ENCODE measurements at regions not wholly inside any gene's neighbourhood (a gene's known extent, or its start where the extent isn't known, plus 50 kb on each side); places are given as distances from the start of the nearest gene placed in this dataset.
"Not testable (repeated sequence)": the region's sequence is repeated elsewhere in the genome, so short reads cannot be mapped to it uniquely, and the experiment has no call there.

DNA sequence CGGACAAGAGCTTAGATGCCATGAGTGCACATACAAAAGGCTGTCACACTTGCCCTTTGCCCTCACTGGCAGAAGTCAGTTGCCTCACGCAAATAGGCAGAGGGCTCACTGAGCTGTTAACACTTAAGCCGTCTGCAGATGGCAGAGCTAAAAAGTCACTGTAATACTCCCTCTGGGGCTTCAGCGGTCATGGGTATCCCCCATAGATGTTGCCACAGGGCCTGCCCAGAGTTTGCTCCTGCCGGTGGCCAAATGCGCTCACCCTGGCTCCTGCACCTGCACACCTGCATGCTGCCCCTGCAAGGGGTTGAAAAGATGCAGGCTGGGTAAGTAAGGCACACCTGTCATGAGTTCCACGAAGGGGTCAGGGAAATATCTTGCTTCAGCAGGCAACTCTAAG is 741.5 kb downstream of the EDEM1 start (continued):
- TF ChIP-seq, protein P1, sequence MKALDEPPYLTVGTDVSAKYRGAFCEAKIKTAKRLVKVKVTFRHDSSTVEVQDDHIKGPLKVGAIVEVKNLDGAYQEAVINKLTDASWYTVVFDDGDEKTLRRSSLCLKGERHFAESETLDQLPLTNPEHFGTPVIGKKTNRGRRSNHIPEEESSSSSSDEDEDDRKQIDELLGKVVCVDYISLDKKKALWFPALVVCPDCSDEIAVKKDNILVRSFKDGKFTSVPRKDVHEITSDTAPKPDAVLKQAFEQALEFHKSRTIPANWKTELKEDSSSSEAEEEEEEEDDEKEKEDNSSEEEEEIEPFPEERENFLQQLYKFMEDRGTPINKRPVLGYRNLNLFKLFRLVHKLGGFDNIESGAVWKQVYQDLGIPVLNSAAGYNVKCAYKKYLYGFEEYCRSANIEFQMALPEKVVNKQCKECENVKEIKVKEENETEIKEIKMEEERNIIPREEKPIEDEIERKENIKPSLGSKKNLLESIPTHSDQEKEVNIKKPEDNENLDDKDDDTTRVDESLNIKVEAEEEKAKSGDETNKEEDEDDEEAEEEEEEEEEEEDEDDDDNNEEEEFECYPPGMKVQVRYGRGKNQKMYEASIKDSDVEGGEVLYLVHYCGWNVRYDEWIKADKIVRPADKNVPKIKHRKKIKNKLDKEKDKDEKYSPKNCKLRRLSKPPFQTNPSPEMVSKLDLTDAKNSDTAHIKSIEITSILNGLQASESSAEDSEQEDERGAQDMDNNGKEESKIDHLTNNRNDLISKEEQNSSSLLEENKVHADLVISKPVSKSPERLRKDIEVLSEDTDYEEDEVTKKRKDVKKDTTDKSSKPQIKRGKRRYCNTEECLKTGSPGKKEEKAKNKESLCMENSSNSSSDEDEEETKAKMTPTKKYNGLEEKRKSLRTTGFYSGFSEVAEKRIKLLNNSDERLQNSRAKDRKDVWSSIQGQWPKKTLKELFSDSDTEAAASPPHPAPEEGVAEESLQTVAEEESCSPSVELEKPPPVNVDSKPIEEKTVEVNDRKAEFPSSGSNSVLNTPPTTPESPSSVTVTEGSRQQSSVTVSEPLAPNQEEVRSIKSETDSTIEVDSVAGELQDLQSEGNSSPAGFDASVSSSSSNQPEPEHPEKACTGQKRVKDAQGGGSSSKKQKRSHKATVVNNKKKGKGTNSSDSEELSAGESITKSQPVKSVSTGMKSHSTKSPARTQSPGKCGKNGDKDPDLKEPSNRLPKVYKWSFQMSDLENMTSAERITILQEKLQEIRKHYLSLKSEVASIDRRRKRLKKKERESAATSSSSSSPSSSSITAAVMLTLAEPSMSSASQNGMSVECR (CRISPR knock-in tag; IDR thresholded peaks at IDR 0.05), result no peak
- no peak for TF ChIP-seq COPS2 (conservative IDR thresholded peaks at IDR 0.05)

DNA sequence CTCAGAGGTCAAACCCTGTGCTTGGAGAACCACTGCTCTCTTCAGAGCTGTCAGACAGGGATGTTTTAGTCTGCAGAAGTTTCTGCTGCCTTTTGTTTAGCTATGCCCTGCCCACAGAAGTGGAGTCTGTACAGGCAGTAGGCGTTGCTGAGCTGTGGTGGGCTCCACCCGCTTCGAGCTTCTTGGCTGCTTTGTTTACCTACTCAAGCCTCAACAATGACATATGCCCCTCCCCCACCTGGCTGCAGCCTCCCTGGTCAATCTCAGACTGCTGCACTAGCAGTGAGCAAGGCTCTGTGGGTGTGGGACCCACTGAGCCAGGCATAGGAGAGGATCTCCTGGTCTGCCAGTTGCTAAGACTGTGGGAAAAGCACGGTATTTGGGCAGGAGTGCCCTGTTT is 756.6 kb downstream of the EDEM1 start:
- in situ Hi-C loops (cut with MboI); H3K9ac ChIP-seq (ENCODE audit: insufficient read depth in 1 of 2, low read depth in 2 of 2, low read length in 2 of 2); H3K4me2 ChIP-seq (ENCODE audit: insufficient read depth, low read length); H4K20me1 ChIP-seq (replicated peaks; ENCODE audit: control insufficient read depth, insufficient read depth, low read length); H3K79me2 ChIP-seq (ENCODE audit: control insufficient read depth, insufficient read depth, low read length); H3K27ac ChIP-seq (ENCODE audit: extremely low read depth, low read depth, low read length); ATAC-seq; H3K36me3 ChIP-seq (ENCODE audit: control insufficient read depth, insufficient read depth, low read length); H3K9me3 ChIP-seq (replicated peaks; ENCODE audit: control insufficient read depth, insufficient read depth, low read depth, low read length); intact Hi-C loops (cut with micrococcal nuclease); H3K4me1 ChIP-seq (replicated peaks in 1 of 2; ENCODE audit: control insufficient read depth in 2 of 2, insufficient read depth in 2 of 2, low read length in 2 of 2); BruUV-seq (replicated peaks); H3K27me3 ChIP-seq (ENCODE audit: control insufficient read depth in 2 of 2, insufficient read depth in 2 of 2, low read length in 2 of 2); FAIRE-seq; H3K9me1 ChIP-seq (ENCODE audit: control insufficient read depth, insufficient read depth, low read length); H2AFZ ChIP-seq (ENCODE audit: low read depth, low read length); DNase-seq (ENCODE audit: extremely low read depth in 1 of 4, low spot score in 3 of 4); H3K4me3 ChIP-seq; CTCF ChIA-PET (ENCODE audit: low intra/inter-chr PET ratio): not testable (repeated sequence)
- 0% methylated on average over 4 of the region's 4 CpGs for WGBS (ENCODE audit: insufficient coverage, low coverage, missing lambda C conversion rate)
- POLR2A ChIA-PET, result interaction anchor here (0.6 kb wide), 1 partner anchor 15 kb away, joined by 3 read pairs; no protein-coding TSS in a partner anchor
